Natural killer cell treated with Interleukin-12 subunit alpha and Interleukin-12 subunit beta and Interleukin-15 and Interleukin-18, amount 100 ng/mL, for 72 hours (primary cell): ENCODE measurements at regions not wholly inside any gene's neighbourhood (a gene's known extent, or its start where the extent isn't known, plus 50 kb on each side); places are given as distances from the start of the nearest gene placed in this dataset.
A peak's percentile ranks its signal among the peaks of the same experiment; 100 is the strongest.

Experiments used
- ATAC-seq, 2 donors: fragments of 150-1000 bp; cut with Tn5 transposase in 1 of 2; sonication (Bioruptor Pico), chemical (Tn5 transposase) in 1 of 2; 2 replicates each; pipeline ENCODE4 v1.10.0; 2021
- DNase-seq: peaks from one replicate; pipeline ENCODE4 v3.0.0; 2022; ENCODE audit warnings: low spot score
- H3K27ac Mint-ChIP-seq, 2 donors: 1 replicate in 1 of 2; 2 replicates in 1 of 2; pipeline ENCODE4 v1.8.0; 2022; ENCODE audit warnings: mixed read lengths in 2 of 2, mild to moderate bottlenecking in 1 of 2, moderate library complexity in 1 of 2
- H3K27me3 Mint-ChIP-seq, 2 donors: 1 replicate in 1 of 2; 2 replicates in 1 of 2; pipeline ENCODE4 v1.8.0; 2022; ENCODE audit warnings: mixed read lengths in 2 of 2
- H3K36me3 Mint-ChIP-seq: one replicate; pipeline ENCODE4 v1.8.0; 2022; ENCODE audit warnings: mixed read lengths
- H3K4me1 Mint-ChIP-seq, 2 donors: 1 replicate in 1 of 2; 2 replicates in 1 of 2; pipeline ENCODE4 v1.8.0; 2022; ENCODE audit warnings: low read depth in 2 of 2, mixed read lengths in 2 of 2, mild to moderate bottlenecking in 1 of 2
- H3K4me3 Mint-ChIP-seq: one replicate; pipeline ENCODE4 v1.8.0; 2022; ENCODE audit warnings: mixed read lengths
- H3K9me3 Mint-ChIP-seq: 2 replicates; pipeline ENCODE4 v1.8.0; 2022; ENCODE audit warnings: mixed read lengths

DNA sequence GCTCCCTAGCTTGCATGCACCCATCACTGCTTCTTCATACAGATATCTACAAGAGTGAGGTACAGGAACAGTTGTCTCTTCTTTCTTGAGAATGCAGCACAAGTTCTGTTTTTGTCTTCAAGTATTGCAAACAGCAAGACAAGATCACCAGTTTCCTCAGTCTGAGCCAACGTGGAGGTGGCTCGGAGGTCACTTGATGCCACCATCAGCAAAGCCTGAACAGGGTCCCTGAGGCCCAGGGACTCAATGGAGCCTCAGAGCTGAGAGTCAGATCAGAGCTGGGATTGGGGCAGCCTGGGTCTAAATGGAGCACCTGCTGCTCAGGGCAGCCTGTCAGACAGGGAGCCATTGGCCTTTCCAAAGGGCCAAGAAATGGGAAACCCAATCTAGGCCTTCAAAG, 290.7 kb upstream of the ID2 start:
- DNase-seq, result no peak
- Mint-ChIP-seq H3K4me3 (no peak overlapping the region), H3K27ac (no peak overlapping the region), H3K9me3 (no peaks in the 10 kb centered on the region), H3K4me1 (peaks cover 25 to 32% of the 10 kb centered on the region in 2 donors), H3K36me3 (no peaks in the 10 kb centered on the region), H3K27me3 (no peaks in the 10 kb centered on the region)
- ATAC-seq, result no peak

GRCh38 chr2:8391584-8391983, 290.3 kb upstream of the ID2 start:
- Mint-ChIP-seq H3K4me1 (peaks cover 25 to 32% of the 10 kb centered on the region in 2 donors), H3K36me3 (no peaks in the 10 kb centered on the region), H3K4me3 (no peak overlapping the region), H3K9me3 (no peaks in the 10 kb centered on the region), H3K27me3 (no peaks in the 10 kb centered on the region), H3K27ac (no peak overlapping the region)
- ATAC-seq, result no peak
- no peak for DNase-seq

GRCh38 chr2:8392098-8392866, 289.6 kb upstream of the ID2 start:
- no peak overlapping the region for H3K27ac Mint-ChIP-seq
- no peaks in the 10 kb centered on the region for H3K9me3 Mint-ChIP-seq
- no peak overlapping the region for H3K4me3 Mint-ChIP-seq
- no peak for DNase-seq
- H3K4me1 Mint-ChIP-seq, result peaks cover 26 to 34% of the 10 kb centered on the region in 2 donors
- no peaks in the 10 kb centered on the region for H3K36me3 Mint-ChIP-seq
- H3K27me3 Mint-ChIP-seq, result no peaks in the 10 kb centered on the region
- no peak for ATAC-seq

DNA sequence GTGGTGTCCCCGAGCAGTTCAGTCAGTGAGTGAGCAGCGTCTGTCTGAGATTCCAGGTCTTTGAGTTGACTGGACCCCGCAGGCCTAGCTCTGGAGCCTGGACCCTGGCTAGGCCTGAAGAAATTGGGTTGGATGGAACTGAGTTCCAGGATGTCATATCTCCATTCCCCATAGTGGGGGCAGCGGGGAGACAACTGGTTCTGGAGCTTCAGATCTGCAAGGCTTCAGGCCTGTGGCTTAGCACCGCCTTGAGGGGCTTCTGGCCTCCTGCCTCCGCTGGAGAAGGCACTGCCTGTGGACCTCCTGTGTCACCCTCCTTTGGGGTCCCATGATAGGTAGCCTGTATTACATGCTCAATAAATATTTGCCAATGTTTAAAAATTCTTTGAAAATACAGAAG, 288.4 kb upstream of the ID2 start:
- Mint-ChIP-seq H3K9me3 (no peaks in the 10 kb centered on the region), H3K27ac (no peak overlapping the region), H3K36me3 (no peaks in the 10 kb centered on the region), H3K4me3 (no peak overlapping the region), H3K4me1 (peaks cover 36 to 43% of the 10 kb centered on the region in 2 donors), H3K27me3 (no peaks in the 10 kb centered on the region)
- DNase-seq (no peak), ATAC-seq (no peak)

- Mint-ChIP-seq H3K27me3 (no peaks in the 10 kb centered on the region), H3K4me3 (no peak overlapping the region), H3K27ac (no peak overlapping the region), H3K9me3 (peaks cover 4% of the 10 kb centered on the region), H3K4me1 (peaks cover 40 to 47% of the 10 kb centered on the region in 2 donors), H3K36me3 (no peaks in the 10 kb centered on the region)
- ATAC-seq (no peak), DNase-seq (no peak)
These were observed 287.7 kb upstream of the ID2 start for GRCh38 chr2:8394131-8394530.

DNA sequence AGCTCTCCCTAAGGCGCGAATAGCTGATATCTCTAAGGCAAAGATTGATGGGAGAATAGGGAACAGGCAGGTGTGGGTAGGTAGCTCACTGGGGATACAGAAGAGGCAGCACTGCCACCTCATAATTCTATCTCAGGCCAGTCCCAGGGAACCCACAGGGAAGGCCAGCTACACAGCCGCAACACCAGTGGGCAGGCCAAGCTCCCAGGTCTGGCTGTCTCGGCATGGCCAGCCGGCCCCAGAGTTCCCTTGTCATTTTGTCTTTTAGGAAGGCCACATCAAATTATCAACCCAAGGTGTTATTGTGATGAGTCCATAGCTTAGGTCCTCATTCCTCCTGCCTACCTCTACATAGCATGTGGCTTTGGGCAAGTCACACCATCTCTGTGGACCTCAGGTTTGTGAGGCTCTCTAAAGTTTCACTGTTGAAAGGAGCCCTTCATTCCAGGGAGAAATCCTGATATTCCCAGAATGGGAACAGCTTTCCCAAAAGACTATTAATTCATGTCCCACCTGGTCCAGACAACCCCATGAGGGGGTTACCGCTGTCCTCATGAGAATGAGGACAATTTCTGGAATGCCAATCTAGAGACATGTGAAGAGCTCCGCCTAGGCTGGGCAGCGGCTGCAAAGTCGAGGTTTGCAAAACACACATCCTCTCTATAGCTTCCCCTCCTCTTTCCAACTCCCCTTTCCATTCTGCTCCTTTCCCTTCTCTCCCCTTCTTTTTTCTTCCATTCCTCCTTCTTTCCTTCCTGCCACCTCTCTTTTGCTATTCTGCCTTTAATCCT, 287.1 kb upstream of the ID2 start:
- peaks cover 4% of the 10 kb centered on the region for H3K9me3 Mint-ChIP-seq
- ATAC-seq (no peak), DNase-seq (no peak)
- peak overlapping the region; percentile 5 for H3K4me3 Mint-ChIP-seq
- H3K36me3 Mint-ChIP-seq, result no peaks in the 10 kb centered on the region
- H3K27ac Mint-ChIP-seq, result peak overlapping the region in 1 of 2 donors; percentile 55
- no peaks in the 10 kb centered on the region for H3K27me3 Mint-ChIP-seq
- peaks cover 38 to 42% of the 10 kb centered on the region in 2 donors for H3K4me1 Mint-ChIP-seq

DNA sequence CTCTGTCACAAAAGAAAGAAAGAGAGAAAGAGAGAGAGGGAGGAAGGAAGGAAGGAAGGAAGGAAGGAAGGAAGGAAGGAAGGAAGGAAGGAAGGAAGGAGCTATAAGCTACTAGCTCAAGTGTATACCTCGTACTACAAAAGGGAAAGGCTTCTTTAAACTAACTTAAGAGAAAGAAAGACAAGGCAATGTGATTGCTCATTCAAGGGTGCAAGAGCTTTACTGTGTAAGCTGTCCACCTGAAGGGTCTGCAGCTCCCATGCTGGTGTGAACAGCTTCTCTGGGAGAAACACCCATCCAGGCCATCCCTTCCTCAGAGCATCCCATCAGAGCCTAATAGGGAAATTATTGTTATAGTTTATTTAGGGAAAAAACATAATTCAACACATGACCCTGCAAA, 286.1 kb upstream of the ID2 start:
- Mint-ChIP-seq H3K4me1 (peaks cover 34 to 39% of the 10 kb centered on the region in 2 donors), H3K9me3 (peaks cover 4% of the 10 kb centered on the region), H3K4me3 (no peak overlapping the region), H3K36me3 (no peaks in the 10 kb centered on the region), H3K27me3 (no peaks in the 10 kb centered on the region), H3K27ac (peak overlapping the region in 1 of 2 donors; percentile 55)
- no peak for DNase-seq
- no peak for ATAC-seq

DNA sequence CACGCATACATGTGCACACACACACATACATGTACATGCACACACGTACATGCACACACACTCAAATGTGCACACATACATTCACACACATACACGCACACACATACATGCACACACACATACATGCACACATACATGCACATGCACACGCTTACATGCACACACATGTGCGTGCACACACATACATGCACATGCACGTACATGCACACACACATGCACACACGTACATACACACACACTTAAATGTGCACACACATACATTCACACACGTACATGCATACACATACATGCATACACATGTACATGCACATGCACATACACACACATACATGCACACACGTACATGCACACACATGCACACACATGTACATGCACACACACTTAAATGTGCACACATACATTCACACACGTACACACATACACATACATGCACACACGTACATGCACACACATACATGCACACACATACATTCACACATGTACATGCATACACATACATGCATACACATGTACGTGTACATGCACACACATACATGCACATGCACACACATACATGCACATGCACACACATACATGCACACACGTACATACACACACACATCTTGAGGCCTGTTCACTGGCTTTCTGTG, 283.7 kb upstream of the ID2 start:
- peaks cover 29 to 42% of the 10 kb centered on the region in 2 donors for H3K4me1 Mint-ChIP-seq
- peak overlapping the region in 1 of 2 donors; percentile 32 for H3K27ac Mint-ChIP-seq
- peaks cover 4% of the 10 kb centered on the region for H3K9me3 Mint-ChIP-seq
- no peaks in the 10 kb centered on the region for H3K36me3 Mint-ChIP-seq
- no peak for ATAC-seq
- no peaks in the 10 kb centered on the region for H3K27me3 Mint-ChIP-seq
- DNase-seq, result no peak
- no peak overlapping the region for H3K4me3 Mint-ChIP-seq

GRCh38 chr2:8399731-8400130, 282.1 kb upstream of the ID2 start:
- no peak for ATAC-seq
- H3K4me3 Mint-ChIP-seq, result no peak overlapping the region

GRCh38 chr2:8400196-8400595, 281.7 kb upstream of the ID2 start:
- Mint-ChIP-seq H3K9me3 (peaks cover 4% of the 10 kb centered on the region), H3K27ac (no peak overlapping the region), H3K36me3 (no peaks in the 10 kb centered on the region), H3K4me1 (peaks cover 37 to 49% of the 10 kb centered on the region in 2 donors), H3K27me3 (no peaks in the 10 kb centered on the region), H3K4me3 (no peak overlapping the region)
- no peak for DNase-seq
- no peak for ATAC-seq

More at GRCh38 chr2:8399731-8400130, 282.1 kb upstream of the ID2 start:
- H3K27me3 Mint-ChIP-seq, result no peaks in the 10 kb centered on the region
- peaks cover 4% of the 10 kb centered on the region for H3K9me3 Mint-ChIP-seq
- H3K27ac Mint-ChIP-seq, result no peak overlapping the region
- peaks cover 39 to 53% of the 10 kb centered on the region in 2 donors for H3K4me1 Mint-ChIP-seq
- H3K36me3 Mint-ChIP-seq, result no peaks in the 10 kb centered on the region
- no peak for DNase-seq

DNA sequence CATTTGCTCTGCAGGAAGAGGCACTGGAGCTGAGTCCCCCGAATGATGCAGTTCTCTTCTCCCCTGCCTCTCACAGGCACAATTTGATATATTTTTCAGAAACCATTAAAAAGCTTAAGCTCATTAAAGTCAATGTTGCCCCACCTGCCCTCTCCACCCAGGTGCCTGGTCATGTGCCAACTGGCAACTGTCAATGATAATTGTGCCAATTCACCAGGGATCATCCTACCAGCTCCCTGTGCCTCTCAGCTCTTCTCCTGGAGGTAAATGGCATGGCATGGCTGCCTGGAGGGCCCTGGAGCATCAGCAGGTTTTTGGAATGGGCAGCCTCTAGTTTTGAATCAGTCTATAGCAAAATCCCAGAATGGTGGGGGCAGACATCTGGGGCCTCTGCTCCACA, 279.6 kb upstream of the ID2 start:
- no peaks in the 10 kb centered on the region for H3K27me3 Mint-ChIP-seq
- ATAC-seq, result no peak
- no peak overlapping the region for H3K27ac Mint-ChIP-seq
- H3K9me3 Mint-ChIP-seq, result peaks cover 4% of the 10 kb centered on the region
- peaks cover 42 to 50% of the 10 kb centered on the region in 2 donors for H3K4me1 Mint-ChIP-seq
- no peaks in the 10 kb centered on the region for H3K36me3 Mint-ChIP-seq
- DNase-seq, result no peak
- no peak overlapping the region for H3K4me3 Mint-ChIP-seq

- Mint-ChIP-seq H3K27me3 (no peaks in the 10 kb centered on the region), H3K9me3 (peaks cover under 1% of the 10 kb centered on the region), H3K36me3 (no peaks in the 10 kb centered on the region), H3K27ac (peak overlapping the region in 1 of 2 donors; percentile 80), H3K4me1 (peaks cover 43 to 50% of the 10 kb centered on the region in 2 donors), H3K4me3 (no peak overlapping the region)
- ATAC-seq (no peak), DNase-seq (no peak)
These were observed 278.0 kb upstream of the ID2 start for GRCh38 chr2:8403876-8404275.

- no peak overlapping the region for H3K4me3 Mint-ChIP-seq
- H3K4me1 Mint-ChIP-seq, result peaks cover 52 to 63% of the 10 kb centered on the region in 2 donors
- no peaks in the 10 kb centered on the region for H3K27me3 Mint-ChIP-seq
- ATAC-seq, result no peak
- no peaks in the 10 kb centered on the region for H3K36me3 Mint-ChIP-seq
- no peaks in the 10 kb centered on the region for H3K9me3 Mint-ChIP-seq
- peak overlapping the region in 1 of 2 donors; percentile 80 for H3K27ac Mint-ChIP-seq
- DNase-seq, result no peak
These were observed 276.5 kb upstream of the ID2 start for GRCh38 chr2:8405334-8405733.

GRCh38 chr2:8406271-8406670, 275.6 kb upstream of the ID2 start:
- Mint-ChIP-seq H3K9me3 (no peaks in the 10 kb centered on the region), H3K36me3 (no peaks in the 10 kb centered on the region), H3K27ac (no peak overlapping the region), H3K4me1 (peaks cover 55 to 65% of the 10 kb centered on the region in 2 donors), H3K4me3 (no peak overlapping the region), H3K27me3 (no peaks in the 10 kb centered on the region)
- ATAC-seq (no peak), DNase-seq (no peak)
